Left ventricle myocardium inferior (tissue), 1 donor: ENCODE measurements at regions not wholly inside any gene's neighbourhood (a gene's known extent, or its start where the extent isn't known, plus 50 kb on each side); places are given as distances from the start of the nearest gene placed in this dataset.
"Not testable (repeated sequence)": the region's sequence is repeated elsewhere in the genome, so short reads cannot be mapped to it uniquely, and the experiment has no call there.

Source experiments
- DNase-seq: peaks from one replicate; pipeline ENCODE4 v3.0.0-alpha.2; 2020
- H3K27ac ChIP-seq: fragments of 200-600 bp; replicated peaks from 2 replicates; pipeline ENCODE4 v1.8.0; 2021
- H3K27me3 ChIP-seq: fragments of 200-600 bp; 2 replicates; pipeline ENCODE4 v1.8.0; 2021; ENCODE audit warnings: low read depth
- H3K36me3 ChIP-seq: fragments of 200-600 bp; 2 replicates; pipeline ENCODE4 v1.8.0; 2021
- H3K4me1 ChIP-seq: fragments of 200-600 bp; 2 replicates; pipeline ENCODE4 v1.8.0; 2021
- H3K4me3 ChIP-seq: fragments of 200-600 bp; 2 replicates; pipeline ENCODE4 v1.8.0; 2021; ENCODE audit warnings: mild to moderate bottlenecking, moderate library complexity
- H3K9me3 ChIP-seq: fragments of 200-600 bp; replicated peaks from 2 replicates; pipeline ENCODE4 v1.8.0; 2021
- CTCF ChIP-seq: fragments of 200-600 bp; IDR thresholded peaks from 2 replicates; pipeline ENCODE4 v1.8.0; 2021; ENCODE audit warnings: antibody characterized with exemption, mild to moderate bottlenecking, borderline replicate concordance
- intact Hi-C: fragments of 100-400 bp; cut with micrococcal nuclease; formaldehyde crosslinking; loops from one replicate; pipeline ENCODE4 v1.11.0; 2022
- donor health status: DM: no; HTN: yes; CAD: no; lungs with severe emphysema.

GRCh38 chr17:20721171-20721570, 141.6 kb downstream of the CDRT15L2 start:
- DNase-seq = no peak
- TF ChIP-seq CTCF = no peak
- no peaks in the 10 kb centered on the region for H3K4me1 ChIP-seq

GRCh38 chr17:20724391-20724790, 144.9 kb downstream of the CDRT15L2 start:
- peaks cover 32% of the 10 kb centered on the region for H3K27me3 ChIP-seq
- H3K4me1 ChIP-seq, intact Hi-C loops, H3K4me3 ChIP-seq, H3K36me3 ChIP-seq, H3K9me3 ChIP-seq, DNase-seq, H3K27ac ChIP-seq: not testable (repeated sequence)

More at GRCh38 chr17:20721171-20721570, 141.6 kb downstream of the CDRT15L2 start:
- H3K9me3 ChIP-seq = peaks cover 15% of the 10 kb centered on the region
- no peak overlapping the region for H3K27ac ChIP-seq
- intact Hi-C loops = no loop called here
- peaks cover 8% of the 10 kb centered on the region for H3K27me3 ChIP-seq
- no peaks in the 10 kb centered on the region for H3K36me3 ChIP-seq
- H3K4me3 ChIP-seq = no peak overlapping the region

GRCh38 chr17:20727201-20727600, 147.7 kb downstream of the CDRT15L2 start:
- H3K4me3 ChIP-seq, H3K36me3 ChIP-seq, H3K9me3 ChIP-seq, H3K4me1 ChIP-seq, H3K27ac ChIP-seq, DNase-seq, intact Hi-C loops: not testable (repeated sequence)
- peaks cover 38% of the 10 kb centered on the region for H3K27me3 ChIP-seq

- Histone ChIP-seq H3K4me1 (no peaks in the 10 kb centered on the region), H3K9me3 (no peaks in the 10 kb centered on the region), H3K27ac (no peak overlapping the region), H3K27me3 (peaks cover 44% of the 10 kb centered on the region), H3K4me3 (no peak overlapping the region), H3K36me3 (no peaks in the 10 kb centered on the region)
- TF ChIP-seq CTCF = no peak
- no peak for DNase-seq
- intact Hi-C loops = no loop called here
Measured at GRCh38 chr17:20728181-20728580, 148.7 kb downstream of the CDRT15L2 start.

GRCh38 chr17:20731131-20731530, 151.6 kb downstream of the CDRT15L2 start:
- H3K9me3 ChIP-seq, H3K27ac ChIP-seq, DNase-seq, H3K4me1 ChIP-seq, H3K4me3 ChIP-seq, H3K36me3 ChIP-seq, intact Hi-C loops: not testable (repeated sequence)
- H3K27me3 ChIP-seq = peaks cover 53% of the 10 kb centered on the region

GRCh38 chr17:20733923-20734322, 154.4 kb downstream of the CDRT15L2 start:
- no peaks in the 10 kb centered on the region for H3K9me3 ChIP-seq
- peaks cover 39% of the 10 kb centered on the region for H3K27me3 ChIP-seq
- H3K36me3 ChIP-seq = no peaks in the 10 kb centered on the region
- no peak overlapping the region for H3K27ac ChIP-seq
- H3K4me1 ChIP-seq = no peaks in the 10 kb centered on the region
- no peak for TF ChIP-seq CTCF
- no peak for DNase-seq
- intact Hi-C loops = no loop called here
- no peak overlapping the region for H3K4me3 ChIP-seq

- H3K9me3 ChIP-seq = no peaks in the 10 kb centered on the region
- peaks cover 50% of the 10 kb centered on the region for H3K27me3 ChIP-seq
- H3K4me1 ChIP-seq = no peaks in the 10 kb centered on the region
- intact Hi-C loops = no loop called here
- TF ChIP-seq CTCF = no peak
- no peak for DNase-seq
- no peak overlapping the region for H3K27ac ChIP-seq
- H3K4me3 ChIP-seq = no peak overlapping the region
- H3K36me3 ChIP-seq = no peaks in the 10 kb centered on the region
Measured at GRCh38 chr17:20735796-20736195, 156.3 kb downstream of the CDRT15L2 start.

- H3K4me3 ChIP-seq, H3K4me1 ChIP-seq, intact Hi-C loops, H3K27ac ChIP-seq, H3K9me3 ChIP-seq, DNase-seq, H3K36me3 ChIP-seq: not testable (repeated sequence)
- peaks cover 63% of the 10 kb centered on the region for H3K27me3 ChIP-seq
Measured at GRCh38 chr17:20737636-20738035, 158.1 kb downstream of the CDRT15L2 start.
